WERI-Rb-1 (cell line): ENCODE measurements at regions not wholly inside any gene's neighbourhood (a gene's known extent, or its start where the extent isn't known, plus 50 kb on each side); places are given as distances from the start of the nearest gene placed in this dataset.

Source experiments
- DNase-seq: peaks from one replicate; pipeline ENCODE4 v3.0.0-alpha.2; 2020
- H3K27ac ChIP-seq: fragments of 250-450 bp; sonication (Bioruptor Pico); 2 replicates; pipeline ENCODE4 v1.5.1; 2020; ENCODE audit warnings: mild to moderate bottlenecking, moderate library complexity
- H3K27me3 ChIP-seq: fragments of 250-450 bp; sonication (Bioruptor Pico); 2 replicates; pipeline ENCODE4 v1.5.1; 2021; ENCODE audit warnings: mild to moderate bottlenecking, low read depth, moderate library complexity; ENCODE audit not compliant: insufficient read depth, severe bottlenecking
- H3K36me3 ChIP-seq: fragments of 250-450 bp; sonication (Bioruptor Pico); 2 replicates; pipeline ENCODE4 v1.5.1; 2020; ENCODE audit warnings: mild to moderate bottlenecking, moderate library complexity
- H3K4me3 ChIP-seq: 2 replicates; pipeline ENCODE4 v1.5.1; 2011; ENCODE audit warnings: low read depth, mild to moderate bottlenecking, control low read depth, low read length
- H3K9me3 ChIP-seq: fragments of 250-450 bp; sonication (Bioruptor Pico); 2 replicates; pipeline ENCODE4 v1.5.1; 2021; ENCODE audit warnings: mild to moderate bottlenecking, moderate library complexity; ENCODE audit not compliant: severe bottlenecking
- TF ChIP-seq, protein P1 (sequence below): IDR thresholded peaks from 2 replicates; pipeline ENCODE4 v1.5.1; 2011; ENCODE audit warnings: low read depth, mild to moderate bottlenecking, control low read depth, inconsistent platforms, low read length

DNA sequence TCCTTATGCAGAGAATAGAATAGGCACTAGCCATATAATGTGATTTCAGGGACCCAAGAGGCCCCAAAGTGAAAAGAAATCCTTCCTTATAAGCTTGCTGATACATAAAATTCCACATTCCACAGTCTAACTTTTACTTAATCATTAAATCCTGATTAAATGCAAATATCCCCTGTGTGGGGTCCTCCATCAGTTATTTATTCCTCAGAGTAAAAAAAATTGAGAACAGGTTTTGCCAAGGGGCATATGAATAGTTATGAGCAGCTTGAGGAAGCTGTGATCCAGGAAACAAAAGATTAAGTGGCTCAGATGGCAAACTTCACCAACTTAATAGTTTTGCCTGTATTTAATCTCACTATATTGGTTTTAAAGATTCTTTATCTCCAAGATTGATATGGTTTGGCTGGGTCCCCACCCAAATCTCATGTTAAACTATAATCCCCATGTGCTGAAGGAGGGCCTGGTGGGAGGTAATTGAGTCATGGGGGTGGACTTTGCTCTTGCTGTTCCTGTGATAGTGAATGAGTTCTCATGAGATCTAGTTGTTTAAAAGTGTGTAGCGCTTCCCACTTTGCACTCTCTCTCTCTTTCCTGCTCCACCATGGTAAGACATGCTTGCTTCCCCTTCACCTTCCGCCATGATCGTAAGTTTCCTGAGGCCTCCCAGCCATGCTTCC lies 324.9 kb downstream of the NPR3 start:
- H3K4me3 ChIP-seq: no peak overlapping the region
- H3K27ac ChIP-seq: no peak overlapping the region
- H3K36me3 ChIP-seq: no peaks in the 10 kb centered on the region
- H3K9me3 ChIP-seq: peaks cover 4% of the 10 kb centered on the region
- TF ChIP-seq, protein P1, sequence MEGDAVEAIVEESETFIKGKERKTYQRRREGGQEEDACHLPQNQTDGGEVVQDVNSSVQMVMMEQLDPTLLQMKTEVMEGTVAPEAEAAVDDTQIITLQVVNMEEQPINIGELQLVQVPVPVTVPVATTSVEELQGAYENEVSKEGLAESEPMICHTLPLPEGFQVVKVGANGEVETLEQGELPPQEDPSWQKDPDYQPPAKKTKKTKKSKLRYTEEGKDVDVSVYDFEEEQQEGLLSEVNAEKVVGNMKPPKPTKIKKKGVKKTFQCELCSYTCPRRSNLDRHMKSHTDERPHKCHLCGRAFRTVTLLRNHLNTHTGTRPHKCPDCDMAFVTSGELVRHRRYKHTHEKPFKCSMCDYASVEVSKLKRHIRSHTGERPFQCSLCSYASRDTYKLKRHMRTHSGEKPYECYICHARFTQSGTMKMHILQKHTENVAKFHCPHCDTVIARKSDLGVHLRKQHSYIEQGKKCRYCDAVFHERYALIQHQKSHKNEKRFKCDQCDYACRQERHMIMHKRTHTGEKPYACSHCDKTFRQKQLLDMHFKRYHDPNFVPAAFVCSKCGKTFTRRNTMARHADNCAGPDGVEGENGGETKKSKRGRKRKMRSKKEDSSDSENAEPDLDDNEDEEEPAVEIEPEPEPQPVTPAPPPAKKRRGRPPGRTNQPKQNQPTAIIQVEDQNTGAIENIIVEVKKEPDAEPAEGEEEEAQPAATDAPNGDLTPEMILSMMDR: no peak
- H3K27me3 ChIP-seq: peaks cover 48% of the 10 kb centered on the region
- DNase-seq: no peak

DNA sequence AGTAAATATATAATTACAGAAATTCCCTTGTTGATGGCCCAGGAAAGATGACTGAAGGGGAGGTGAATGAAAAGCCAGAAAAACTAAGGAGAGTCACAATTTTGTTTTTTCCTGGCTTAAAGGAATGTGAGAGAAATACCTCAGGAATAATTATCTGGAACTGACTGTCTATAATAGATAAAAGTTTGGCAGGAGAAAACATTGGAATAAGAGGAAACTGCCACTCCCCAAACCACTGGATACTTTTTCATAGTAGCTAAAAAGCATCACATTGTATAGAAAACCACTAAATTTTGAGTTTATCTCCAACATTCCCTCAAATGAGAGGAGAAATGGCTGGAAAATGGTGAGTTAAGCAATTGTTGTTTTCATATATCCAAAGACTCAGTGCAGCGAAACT lies 326.0 kb downstream of the NPR3 start:
- Histone ChIP-seq H3K9me3 (peaks cover 7% of the 10 kb centered on the region), H3K36me3 (no peaks in the 10 kb centered on the region), H3K27ac (no peak overlapping the region), H3K27me3 (peaks cover 47% of the 10 kb centered on the region), H3K4me3 (no peak overlapping the region)
- DNase-seq: no peak
- TF ChIP-seq, protein P1: no peak

DNA sequence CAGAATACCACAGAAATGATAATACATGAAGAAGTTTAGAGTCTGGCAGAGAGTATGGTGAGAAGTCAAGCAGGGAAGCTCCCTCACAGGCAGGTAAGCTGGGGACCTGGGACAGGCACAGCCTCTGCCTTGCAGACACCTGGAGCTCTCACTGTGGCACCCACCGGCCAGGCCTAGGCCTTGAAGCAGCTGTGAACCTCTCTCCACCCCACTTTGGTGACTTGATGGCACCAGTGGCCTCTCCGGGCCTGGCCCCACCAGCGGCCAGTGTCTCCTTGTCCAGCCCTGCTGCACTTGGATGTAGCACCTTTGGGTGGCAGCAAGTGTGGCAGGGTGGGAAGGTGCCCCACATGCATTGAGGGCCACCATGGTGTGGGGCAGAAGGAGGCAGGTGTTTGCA lies 330.5 kb downstream of the NPR3 start:
- Histone ChIP-seq H3K36me3 (no peaks in the 10 kb centered on the region), H3K4me3 (no peak overlapping the region), H3K27ac (no peak overlapping the region), H3K27me3 (peaks cover 40% of the 10 kb centered on the region), H3K9me3 (peaks cover 7% of the 10 kb centered on the region)
- TF ChIP-seq, protein P1: no peak
- no peak for DNase-seq

DNA sequence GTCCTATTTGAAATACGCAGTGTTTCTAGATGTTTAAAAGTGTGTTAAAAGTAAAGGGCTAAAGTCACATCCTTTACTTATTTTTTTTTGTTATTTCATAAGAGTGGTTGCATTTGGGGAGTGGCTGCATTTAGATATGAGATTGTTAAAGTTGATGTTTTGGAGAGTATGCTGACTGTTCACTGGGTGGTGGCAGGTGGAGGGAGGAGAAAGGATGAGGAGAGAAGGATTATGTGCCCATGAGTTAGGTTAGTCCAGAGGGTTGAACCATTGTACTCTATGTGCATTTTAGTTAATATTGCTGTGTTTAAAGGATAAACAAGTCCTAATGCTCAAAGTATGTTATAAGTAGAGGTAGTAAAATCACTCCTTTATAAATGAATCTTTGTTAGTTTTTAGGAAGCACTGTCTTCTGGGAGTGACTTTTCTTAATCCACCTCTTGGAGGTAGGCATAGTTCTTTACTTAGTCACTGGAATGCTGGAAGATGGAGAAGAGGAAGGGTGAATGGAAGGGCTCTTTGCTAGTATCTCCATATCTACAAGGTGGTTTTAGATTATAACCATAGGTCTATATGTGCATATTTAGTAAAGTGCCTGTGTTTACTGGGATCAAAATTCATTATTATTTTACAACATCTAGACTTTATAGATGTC lies 332.3 kb downstream of the NPR3 start:
- Histone ChIP-seq H3K36me3 (no peaks in the 10 kb centered on the region), H3K4me3 (no peak overlapping the region), H3K9me3 (peaks cover 7% of the 10 kb centered on the region), H3K27ac (no peak overlapping the region), H3K27me3 (peaks cover 37% of the 10 kb centered on the region)
- TF ChIP-seq, protein P1: no peak
- no peak for DNase-seq

DNA sequence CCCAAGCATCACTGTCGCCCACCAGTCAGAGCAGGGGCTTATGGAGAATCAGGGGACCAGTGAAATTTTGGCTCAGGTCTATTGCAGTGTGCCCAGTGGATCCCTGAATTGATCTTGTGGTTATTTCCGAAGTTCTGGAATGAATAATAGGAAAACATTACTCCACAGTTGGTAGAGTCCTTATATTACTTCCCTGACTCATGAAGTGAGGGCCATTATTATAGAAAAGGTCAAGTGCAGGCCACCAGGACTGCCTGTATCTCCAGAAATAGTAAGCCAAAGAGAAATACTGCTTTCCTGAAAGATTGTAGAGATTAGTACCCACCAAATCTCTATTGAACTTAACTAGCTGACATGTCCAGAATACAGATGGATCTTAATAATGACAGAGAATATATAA lies 335.0 kb downstream of the NPR3 start:
- no peaks in the 10 kb centered on the region for H3K36me3 ChIP-seq
- H3K27me3 ChIP-seq: peaks cover 34% of the 10 kb centered on the region
- no peak overlapping the region for H3K4me3 ChIP-seq
- TF ChIP-seq, protein P1: no peak
- no peak for DNase-seq
- peaks cover 2% of the 10 kb centered on the region for H3K9me3 ChIP-seq
- no peak overlapping the region for H3K27ac ChIP-seq
